HG03442 (cell line): ENCODE measurements at regions not wholly inside any gene's neighbourhood (a gene's known extent, or its start where the extent isn't known, plus 50 kb on each side); places are given as distances from the start of the nearest gene placed in this dataset.
"Not testable (repeated sequence)": the region's sequence is repeated elsewhere in the genome, so short reads cannot be mapped to it uniquely, and the experiment has no call there.

Experiments used
- ATAC-seq: cut with Tn5 transposase; IDR thresholded peaks from one replicate; pipeline ENCODE4 v1.9.1; 2021; ENCODE audit warnings: mild to moderate bottlenecking, moderate library complexity; ENCODE audit not compliant: unreplicated experiment

DNA sequence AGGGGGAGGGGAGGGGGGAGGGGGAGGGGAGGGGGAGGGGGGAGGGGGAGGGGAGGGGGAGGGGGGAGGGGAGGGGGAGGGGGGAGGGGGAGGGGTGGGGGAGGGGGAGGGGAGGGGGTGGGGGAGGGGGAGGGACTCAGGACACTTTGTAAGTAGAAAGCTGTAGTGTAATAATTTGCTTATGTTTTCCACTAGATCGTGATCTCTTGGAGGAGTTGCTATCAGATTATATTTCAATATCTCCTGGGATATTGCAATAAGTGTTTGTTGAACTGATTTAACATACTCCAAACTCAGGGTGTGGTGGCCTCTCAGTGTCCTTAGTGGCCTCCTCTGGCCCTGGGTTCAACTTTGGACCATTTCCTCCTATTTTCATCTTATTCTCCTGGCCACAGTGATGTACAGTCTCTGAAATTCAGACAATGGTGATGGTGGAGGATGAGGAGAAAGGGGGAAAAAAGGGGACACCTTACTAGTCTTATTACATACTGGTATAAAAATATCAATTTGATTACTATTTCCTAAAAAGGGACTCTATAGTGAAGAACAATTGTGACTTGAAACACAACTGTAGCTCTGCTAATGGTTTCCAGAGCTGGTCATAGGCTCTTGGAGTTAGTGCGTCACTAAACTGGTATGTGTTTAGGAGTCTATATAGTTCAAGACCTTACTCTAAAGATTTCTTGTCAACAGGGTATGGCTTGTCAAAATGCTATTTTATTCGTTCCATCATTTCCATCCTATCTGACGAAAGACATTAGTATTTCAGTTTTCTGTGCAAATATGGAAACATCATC, 89.6 kb downstream of the DDX1 start:
- ATAC-seq: no peak

DNA sequence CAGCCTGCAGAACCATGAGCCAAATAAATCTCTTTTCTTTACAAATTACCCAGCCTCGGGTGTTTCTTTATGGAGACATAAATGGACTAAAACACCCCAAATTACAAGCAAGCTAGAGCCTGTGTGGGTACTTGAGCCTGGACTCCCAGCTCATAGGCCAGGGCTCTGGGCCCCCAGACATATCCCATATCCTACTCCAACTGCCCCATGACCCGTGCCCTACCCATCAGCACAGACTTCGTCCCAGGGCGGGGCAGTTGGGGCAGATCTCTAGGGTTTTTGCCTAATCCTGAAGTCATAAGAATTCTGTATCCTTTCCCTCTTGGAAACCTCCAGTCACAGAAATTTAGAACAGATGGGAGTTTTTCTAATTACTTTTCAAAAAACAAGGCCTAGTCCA, 90.7 kb downstream of the DDX1 start:
- no peak for ATAC-seq

DNA sequence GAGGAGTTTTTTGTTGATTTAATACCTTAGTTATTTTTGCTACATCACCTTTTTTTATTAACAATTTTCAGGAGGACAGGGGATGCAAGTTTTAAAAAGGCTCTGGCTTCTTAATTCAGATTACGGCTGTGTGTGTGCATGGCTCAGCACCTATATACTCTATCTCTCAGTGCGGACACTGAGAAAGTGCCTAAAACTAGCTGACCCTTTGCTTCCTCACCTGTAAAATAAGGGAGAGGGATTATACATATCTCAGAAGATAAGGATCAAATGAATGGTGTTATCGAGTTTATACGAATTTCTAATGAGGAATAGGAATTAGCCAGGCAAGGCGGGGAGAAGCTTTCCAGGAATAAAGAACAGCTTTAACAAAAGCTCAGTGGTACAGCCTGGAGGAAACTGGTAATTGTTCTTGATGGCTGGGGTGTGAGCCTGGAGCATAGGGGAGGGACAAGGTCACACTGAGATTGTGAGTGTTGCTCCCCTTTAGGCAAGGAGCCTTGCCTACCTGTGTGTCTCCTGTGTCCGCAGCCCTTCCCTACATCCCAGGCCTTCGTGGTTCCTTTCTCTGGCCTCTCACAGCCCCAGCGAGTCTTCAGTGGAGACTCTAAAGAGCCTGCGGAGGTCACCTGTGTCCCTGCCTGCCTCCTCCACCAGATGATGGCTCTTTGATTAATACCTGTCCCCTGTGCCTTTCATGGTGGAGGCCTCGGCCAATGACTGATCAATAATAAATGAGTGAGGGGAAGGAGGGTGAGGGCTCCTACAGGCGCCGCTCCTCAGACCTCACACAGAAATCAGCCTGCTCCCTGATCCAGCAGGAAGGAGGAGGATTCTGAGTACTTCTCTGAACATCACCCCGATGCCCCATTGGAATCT, 92.7 kb downstream of the DDX1 start:
- ATAC-seq: no peak

DNA sequence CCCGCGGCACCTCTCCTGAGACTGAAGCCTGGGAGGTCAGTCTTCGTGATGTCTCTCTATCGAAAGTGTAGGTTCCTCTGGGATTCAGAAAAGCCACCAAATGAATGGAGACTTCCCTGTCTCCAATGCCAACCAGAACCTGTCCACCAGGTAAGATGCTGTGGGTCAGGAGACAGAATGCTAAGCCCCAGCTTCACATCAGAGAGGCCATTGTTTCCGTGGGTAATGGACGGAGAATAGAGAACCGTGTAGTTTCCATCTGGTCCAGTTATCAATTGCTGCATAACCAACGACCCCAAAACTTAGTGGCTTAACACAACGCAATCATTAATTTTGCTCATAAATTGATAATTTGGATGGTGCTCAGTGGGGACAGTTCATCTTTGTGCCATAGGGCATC, 93.5 kb downstream of the DDX1 start:
- no peak for ATAC-seq

DNA sequence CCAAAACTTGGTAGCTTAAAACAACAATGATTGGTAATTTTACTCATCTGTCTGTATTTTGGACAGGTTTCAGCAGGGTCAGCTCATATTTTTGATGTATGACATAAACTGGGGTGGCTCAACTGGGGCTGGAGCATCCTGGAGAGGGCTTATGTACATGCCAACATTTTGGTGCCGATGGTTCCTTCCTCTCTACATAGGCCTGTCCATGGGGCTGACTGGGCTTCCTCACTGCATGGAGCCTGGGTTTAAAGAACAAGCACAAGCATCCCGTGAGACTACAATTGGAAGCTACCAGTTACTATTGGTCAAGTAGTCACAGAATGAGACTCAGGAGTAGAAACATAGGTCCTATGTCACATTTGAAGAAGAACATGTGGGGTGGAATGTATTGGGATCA, 95.0 kb downstream of the DDX1 start:
- no peak for ATAC-seq

DNA sequence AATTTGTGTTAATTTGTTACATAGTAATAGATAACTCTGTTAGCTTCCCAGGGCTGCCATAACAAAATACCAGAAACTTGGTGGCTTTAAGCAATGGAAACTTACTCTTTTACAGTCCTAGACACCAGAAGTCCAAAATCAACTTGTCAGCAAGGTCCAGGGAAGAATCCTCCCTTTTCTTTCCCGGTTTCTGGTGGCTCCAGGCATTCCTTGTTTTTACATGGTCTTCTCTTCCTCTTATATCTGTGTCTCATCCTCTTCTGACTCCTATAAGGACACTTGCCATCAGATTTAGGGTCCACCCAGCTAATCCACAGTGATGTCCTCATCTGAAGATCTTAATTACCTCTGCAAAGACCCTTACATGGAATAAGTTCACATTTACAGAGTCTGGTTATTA, 95.6 kb downstream of the DDX1 start:
- no peak for ATAC-seq

DNA sequence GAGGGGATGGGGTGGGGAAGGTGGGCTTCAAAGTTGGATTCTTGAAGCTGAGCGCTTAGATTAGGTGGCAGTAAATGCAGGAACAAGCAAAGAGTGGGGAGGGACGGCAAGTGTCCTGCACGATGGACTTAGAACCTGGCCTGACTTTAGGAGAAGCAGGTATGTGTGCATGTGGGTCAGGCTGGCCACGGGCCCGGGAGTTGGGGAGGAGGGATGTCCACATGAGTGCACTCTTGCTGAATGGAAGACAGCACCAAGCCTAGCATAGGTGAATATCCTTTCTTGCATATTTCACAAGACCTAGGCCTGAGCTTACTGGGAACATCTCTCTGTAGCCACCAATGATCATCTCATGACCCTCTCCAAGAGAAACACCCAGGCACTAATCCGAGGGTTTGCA, 96.1 kb downstream of the DDX1 start:
- no peak for ATAC-seq

DNA sequence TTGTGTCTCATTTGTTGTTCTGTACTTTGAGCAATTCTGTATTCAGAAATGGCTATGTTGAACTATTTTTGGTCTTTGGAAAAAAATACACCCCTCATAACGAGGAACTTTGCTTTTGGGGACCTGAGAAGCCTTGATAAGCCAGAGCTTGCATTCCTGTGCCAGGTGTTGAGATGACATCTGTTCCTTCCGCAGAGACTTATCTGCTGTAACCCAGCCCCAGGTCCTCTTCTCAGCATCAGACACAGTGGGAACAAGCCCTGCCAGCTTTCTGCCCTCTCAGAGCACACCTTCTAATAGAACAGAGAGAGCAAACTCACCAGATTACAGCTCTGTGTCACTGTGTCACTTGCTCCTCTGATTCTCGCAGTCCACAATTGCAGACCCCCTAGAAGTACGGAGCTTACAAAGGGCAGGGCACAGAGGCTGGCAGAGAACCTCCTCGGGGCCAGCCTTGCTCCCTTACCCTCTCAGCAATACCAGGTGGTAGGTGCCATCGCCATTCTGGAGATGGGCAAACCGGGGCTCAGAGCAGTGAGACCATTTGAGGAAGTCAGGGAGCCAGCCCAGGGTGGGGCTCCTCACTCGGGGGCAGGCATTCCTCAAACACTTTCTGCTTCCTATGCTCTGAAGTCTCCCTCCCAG, 97.4 kb downstream of the DDX1 start:
- no peak for ATAC-seq

DNA sequence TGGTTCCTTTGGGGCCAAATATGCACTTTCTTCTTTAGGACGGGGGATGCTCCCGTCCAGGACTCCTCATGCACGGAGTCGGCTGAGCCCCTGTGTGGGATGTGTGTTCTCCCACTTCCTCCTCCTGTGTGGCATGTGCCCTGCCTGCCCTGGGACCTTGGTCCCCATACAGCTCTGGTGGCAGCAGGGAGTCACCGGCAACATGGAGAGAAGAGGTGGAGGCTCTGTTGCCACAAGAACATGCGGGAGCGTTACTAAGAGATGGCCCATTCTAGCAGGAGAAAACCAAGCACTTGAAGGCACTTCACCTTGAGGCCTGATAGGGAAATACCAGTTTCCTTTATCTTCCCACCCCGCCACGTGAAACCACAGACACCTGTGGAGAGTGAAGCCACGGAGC, 98.0 kb downstream of the DDX1 start:
- ATAC-seq: no peak

DNA sequence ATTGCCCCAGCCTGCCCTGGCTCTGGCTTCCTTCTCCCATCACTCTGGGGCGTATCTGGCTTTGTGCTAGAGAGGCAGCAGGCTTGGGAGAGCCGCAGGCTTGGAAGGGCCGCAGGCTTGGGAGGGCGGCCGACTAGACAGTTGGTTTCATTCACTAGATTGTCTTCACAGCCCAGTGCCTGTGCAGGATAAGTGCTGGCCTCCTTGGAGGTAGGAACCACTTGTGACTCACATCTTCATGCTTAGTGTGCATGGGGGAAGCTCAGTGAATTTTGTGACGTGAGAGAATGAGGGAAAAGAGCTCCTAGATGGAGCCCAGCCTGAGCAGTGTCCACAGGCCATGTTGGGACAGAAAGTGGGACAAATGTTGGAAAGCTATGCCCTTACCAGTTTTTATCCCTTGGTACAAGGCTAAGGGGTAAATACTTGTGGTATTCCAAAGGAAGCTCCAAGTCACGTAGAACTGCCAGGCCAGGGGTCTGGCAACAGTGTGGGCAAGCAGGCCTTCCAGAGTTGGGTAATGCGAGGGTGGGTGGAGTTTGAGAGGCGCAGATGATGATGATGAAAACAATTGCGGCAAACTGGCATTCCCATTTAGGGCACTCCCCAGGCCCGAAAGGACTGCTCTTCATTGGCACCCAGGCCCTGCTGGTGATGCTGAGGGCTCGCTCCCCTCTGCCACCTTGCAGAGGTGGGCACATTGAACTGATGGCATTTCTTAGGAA, 100.1 kb downstream of the DDX1 start:
- no peak for ATAC-seq

DNA sequence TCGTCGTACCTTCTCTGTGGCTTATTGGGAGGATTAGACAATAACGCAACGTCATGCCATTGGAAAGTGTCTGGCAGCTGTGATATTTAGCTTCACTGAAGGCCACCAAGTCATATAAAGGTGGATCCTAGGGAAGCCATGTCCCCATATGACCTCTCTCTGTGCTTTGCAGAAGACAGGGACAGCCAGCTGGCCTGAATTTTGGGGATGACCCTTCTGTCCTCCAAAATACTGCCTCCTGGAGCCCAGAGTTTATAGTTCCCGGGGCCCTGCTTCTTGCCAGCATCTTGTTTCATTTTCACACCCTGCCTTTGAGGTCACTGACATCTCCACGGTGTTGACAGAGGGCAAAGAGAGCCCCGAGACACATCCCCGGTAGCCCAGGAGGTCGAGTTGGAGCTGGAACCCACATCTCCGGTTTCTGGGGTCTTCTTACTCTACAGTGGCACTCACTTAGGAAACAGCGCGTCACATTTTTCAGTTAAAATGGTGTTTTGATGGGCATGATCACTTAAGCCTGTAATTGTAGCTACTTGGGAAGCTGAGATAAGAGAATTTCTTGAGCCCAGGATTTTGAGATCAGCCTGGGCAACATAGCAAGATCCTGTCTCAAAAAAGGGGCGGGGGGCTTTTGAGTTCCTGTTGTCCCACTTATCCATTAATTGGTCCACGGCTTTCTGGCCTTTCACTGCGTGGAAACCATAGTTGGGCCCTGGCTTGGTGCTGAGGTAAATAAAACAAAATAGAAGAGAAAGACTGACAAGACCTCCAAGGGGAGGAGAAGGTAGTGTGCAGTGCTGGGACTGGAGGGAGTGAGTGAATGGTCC, 101.1 kb downstream of the DDX1 start:
- no peak for ATAC-seq

DNA sequence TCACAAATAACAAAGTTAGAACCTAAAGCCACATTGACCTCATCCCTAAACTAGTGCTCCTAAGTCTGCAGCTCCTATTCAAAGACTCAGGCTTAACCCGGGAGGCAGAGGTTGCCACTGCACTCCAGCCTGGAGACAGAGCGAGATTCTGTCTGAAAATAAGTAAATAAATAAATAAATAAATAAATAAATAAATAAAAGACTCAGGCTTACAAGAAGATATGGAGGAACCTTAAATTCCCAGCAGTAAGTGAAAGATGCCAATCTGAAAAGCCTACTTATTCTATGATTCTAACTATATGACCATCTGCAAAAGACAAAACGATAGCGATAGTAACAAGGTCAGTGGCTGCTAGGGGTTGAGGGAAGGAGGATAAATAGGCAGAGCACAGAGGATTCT, 101.7 kb downstream of the DDX1 start:
- ATAC-seq: no peak

DNA sequence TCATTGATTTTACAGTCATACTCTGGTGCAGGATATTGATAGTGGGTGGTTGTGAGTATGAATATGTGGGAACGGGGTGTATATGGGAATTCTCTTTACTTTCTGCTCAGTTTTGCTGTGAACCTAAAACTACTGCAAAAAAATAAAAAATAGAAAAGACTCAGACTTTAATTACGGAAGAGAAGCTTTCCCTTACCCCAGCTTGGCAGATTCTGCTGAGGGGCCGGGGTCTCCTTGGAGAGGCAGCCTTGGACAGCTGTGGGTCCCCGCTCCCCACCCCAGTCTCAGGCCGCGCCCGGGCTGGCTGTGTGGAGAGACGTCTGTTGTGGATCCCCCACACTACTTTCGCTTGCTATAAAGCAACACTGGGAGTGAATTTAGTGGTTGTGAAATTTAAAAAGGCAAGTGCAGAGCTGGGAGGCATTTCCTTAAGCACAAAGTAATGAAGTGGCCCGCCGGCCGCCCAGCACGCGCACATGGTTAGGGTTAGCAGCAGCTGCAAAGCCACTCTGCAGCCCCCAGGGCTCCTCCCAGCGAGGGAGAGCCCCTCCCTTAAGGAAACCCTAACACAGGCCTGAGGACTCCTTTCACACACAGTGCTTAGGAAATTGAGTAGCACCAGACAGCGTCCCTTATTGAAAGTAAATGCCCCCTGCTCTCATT, 102.4 kb downstream of the DDX1 start:
- no peak for ATAC-seq

DNA sequence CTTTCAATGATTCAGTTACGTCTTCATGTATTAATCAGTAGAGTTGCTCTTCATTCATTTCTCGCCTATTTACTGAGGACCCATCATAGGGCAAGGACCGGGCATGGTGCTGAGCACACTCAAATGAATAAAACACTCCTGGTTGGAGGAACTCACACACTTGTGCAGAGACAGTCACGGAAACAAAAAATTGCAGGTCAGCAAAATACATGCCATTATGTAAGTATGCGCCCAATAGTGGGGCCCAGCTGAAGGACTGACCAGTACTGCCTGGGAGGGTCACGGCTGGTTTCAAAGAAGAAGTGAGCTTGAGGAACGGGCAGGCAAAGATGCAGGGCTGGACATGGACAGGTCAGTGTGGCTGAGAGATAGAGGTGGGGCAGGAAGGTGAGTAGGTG, 102.9 kb downstream of the DDX1 start:
- no peak for ATAC-seq

DNA sequence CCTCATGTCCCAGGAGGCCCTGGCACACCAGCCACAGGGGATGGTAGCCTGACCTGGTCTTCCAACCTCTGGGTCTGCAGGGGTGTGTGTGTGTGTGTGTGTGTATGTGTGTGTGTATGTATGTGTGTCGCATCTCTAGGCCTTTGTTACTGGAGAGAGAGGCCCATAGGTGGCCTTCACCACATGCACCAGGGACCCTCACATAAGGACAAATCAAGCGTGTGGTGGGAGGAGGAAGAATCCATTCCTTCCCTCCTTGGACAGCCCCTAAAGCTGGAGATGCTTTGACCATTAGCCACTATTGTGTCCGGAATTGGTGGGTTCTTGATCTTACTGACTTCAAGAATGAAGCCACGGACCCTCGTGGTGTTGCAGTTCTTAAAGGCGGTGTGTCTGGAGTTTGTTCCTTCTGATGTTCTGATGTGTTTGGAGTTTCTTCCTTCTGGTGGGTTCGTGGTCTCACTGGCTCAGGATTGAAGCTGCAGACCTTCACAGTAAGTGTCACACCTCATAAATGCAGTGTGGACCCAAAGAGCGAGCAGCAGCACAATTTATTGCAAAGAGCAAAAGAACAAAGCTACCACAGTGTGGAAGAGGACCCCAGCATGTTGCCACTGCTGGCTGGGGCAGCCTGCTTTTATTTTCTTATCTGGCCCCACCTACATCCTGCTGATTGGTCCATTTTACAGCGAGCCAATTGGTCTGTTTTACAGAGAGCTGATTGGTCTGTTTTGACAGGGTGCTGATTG, 104.1 kb downstream of the DDX1 start:
- ATAC-seq: no peak

DNA sequence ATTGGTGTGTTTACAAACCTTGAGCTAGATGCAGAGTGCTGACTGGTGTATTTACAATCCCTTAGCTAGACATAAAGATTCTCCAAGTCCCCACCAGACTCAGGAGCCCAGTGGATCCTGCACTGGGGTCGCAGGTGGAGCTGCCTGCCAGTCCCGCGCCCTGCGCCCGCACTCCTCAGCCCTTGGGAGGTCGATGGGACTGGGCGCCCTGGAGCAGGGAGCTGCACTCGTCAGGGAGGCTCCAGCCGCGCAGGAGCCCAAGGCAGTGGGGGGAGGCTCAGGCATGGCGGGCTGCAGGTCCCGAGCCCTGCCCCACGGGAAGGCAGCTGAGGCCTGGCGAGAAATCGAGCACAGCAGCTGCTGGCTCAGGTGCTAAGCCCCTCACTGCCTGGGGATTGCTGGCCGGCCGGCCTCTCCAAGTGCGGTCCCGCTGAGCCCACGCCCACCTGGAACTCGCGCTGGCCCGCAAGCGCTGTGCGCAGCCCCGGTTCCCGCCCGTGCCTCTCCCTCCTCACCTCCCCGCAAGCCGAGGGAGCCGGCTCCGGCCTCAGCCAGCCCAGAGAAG, 105.0 kb downstream of the DDX1 start:
- not testable (repeated sequence) for ATAC-seq

DNA sequence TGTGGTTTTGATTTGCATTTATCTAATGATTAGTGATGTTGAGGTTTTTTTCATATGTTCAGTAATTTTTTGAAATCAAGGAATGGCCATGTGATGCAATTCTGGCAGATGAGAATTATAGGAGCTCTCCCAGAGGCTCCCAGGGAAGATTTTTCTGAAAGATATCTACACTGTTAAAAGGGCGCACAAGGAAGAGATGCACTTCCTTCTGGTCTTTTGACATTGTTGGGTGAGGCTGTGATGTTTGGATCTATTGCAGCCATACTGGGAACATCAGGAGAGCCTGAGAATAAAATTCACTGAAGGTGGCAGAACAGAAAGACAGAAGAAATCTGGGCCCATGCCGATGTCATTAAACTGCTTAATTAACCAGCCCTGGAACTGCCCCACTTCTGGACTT, 108.5 kb downstream of the DDX1 start:
- no peak for ATAC-seq

DNA sequence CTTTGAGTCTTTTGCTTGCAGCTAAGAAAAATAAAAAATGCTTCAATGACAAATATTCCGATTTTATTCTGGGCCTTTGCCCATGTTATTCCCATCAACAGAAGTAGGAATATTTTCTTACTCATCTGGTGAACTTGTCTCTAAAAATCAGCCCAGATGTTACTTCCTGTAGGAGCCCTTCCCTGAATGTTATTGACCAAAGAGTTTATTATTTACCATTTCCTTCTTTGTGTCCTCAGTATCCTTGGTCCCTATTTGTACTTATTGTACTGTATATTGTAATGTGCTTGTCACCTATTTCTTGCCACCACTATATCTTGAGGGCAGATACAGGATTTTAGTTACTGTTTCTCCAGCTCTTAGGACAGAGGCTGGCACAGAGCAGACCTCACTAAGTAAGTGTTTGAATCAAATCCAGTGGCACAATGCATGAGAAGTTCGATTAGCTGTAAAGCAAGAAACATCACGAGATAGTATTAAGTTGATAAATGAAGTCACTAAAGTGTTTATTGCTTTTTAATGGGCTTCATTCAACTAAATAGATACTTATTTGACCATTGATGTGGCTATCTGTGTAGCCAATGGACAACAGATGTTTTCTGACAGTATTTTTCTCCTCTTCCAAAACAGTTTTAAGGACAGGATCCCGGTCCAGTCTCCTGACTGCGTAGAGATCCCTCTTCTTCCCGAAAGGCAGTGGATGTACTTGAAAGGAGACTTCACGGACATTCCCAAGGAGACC, 109.1 kb downstream of the DDX1 start:
- ATAC-seq: no peak
